GM21717 (cell line): ENCODE measurements at regions not wholly inside any gene's neighbourhood (a gene's known extent, or its start where the extent isn't known, plus 50 kb on each side); places are given as distances from the start of the nearest gene placed in this dataset.
"Not testable (repeated sequence)": the region's sequence is repeated elsewhere in the genome, so short reads cannot be mapped to it uniquely, and the experiment has no call there.

Experiments
- ATAC-seq: cut with Tn5 transposase; IDR thresholded peaks from one replicate; pipeline ENCODE4 v1.9.1; 2021; ENCODE audit warnings: mild to moderate bottlenecking, moderate library complexity; ENCODE audit not compliant: unreplicated experiment

DNA sequence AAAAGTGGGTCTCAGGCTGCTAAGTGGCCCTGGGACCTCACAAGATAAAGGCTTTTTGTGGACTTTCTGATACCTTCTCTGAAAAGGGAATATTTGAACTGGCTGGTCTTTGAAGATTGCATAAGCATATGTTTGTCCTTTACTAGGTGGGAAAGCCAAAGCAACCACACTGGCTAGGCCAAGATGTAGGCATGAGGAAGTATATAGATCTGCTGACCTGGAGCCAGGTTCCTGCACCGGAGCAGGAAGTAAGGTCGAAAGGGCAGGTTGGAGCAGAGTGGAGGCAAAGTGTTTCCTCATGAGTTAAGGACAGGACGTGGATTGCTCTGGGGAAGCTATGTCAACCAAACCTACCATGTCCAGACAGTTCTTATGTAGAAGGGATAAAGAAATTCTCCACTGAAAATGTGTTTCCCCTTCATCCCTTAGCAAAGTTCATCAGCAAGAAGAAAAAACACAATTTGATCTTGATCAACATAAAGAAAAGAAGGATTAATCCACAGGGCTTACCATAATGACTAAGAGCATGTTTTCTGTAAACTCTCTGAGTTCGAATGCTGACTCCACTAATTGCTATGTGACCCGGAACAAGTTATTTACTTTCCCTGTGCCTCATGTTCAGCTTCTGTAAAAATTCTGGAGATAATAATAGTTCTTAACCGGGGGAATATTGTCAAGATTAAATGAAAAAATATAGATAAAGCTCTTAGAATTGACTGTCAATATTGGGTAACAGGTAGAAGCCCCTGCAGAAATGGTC lies 156.1 kb upstream of the SRD5A2 start:
- no peak for ATAC-seq

DNA sequence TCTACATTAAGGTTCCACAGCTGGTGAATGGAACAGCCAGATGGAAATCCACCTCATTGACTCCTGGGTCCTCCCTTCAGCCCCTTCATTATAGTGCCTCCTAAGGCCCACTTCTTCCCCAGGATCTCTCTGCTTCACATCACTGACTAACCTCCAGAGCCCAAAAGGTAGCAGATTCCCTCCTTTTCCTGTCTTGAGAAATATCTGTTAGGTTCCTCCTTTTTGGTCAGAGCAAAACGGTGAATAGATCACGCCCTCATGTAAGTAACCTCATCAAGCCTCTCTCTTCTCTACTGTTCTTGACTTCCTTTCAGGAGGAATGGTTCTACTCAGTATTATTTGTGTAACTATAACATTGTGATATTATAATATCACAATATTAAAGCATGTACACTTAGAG lies 155.0 kb upstream of the SRD5A2 start:
- ATAC-seq: no peak

DNA sequence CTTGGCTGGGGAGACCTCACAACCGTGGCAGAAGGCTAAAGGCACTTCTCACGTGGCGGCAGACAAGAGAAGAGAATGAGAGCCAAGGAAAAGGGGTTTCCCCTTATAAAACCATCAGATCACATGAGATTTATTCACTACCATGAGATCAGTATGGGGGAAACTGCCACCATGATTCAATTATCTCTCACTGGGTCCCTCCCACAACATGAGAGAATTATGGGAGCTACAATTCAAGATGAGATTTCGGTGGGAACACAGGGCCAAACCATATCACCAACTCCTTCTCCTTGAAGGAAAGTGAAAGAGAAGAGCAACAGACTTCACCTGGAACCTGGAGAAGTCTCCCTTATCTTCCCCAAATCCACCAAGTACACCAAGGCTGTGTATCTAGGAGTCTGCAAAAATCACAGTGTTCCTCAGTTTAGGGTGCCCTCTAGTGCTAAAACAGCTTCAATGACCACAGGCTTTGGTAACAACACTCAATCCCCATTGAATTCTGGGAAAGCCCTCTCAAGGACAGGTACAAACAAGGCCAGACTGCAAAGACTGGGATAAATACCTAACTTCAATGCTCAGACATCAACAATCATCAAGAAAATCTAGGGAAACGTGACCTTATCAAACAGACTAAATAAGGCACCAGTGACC lies 148.8 kb upstream of the SRD5A2 start:
- no peak for ATAC-seq

DNA sequence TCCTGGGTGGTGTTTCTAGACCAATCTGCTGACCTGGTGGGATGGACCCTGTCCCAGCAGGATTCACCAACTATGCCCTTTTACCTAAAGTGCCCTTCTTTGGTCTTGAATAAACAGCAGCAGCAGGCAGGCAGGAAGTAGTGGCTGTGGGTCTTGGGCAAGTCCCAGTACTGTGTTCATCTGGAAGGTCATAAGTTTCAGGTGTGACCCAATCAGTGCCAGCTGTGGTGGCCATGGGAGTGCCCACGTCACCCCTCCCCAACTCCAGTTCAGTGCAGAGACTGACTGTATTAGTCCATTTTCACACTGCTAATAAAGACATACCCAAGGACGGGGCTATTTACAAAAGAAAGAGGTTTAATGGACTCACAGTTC lies 148.3 kb upstream of the SRD5A2 start:
- no peak for ATAC-seq

DNA sequence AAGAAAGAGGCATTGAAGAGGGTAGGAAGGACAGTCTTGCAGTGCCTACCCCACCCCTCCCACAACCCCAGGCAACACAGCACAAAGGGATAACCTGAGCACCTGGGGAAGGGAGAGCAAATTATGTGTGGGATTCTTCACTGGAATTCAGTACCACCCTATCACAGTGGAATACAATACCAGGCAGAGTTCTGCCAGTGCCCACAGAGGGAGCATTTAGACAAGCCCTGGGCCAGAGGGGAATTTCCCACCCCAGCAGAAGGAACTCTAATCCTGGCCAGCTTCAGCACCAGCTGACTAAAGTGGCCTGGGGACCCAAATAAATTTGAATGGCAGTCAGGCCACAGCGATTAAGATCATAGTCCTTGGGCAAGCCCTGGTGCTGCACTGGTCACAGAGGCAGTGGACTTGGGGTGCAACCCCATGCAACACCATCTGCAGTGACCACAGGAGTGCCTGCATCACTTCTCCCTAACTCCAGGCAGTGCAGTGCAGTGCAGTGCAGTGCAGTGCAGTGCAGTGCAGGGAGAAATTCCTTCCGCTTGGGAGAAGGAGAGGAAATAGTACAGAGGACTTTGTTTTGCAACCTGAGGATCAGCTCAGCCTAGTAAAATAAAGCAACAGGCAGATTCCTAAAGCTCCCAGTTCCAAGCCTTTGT lies 147.8 kb upstream of the SRD5A2 start:
- no peak for ATAC-seq

DNA sequence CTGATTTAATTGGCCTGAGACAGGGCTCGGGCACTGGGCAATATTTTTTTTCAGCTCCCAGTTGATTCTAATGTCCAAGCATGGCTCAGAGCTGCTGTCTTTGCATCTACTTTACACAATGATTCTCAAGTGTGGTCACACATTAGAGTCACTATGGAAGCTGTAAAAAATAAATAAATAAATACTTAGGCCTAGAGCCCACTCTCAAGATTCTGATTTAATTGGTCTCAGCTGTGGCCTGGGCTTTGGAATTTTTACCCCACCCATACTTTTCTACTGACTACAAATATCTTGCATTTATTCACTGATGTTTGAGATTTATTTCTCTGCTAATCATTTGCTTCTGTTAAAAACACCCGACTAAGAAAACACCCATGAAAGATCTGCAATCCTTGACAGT lies 145.7 kb upstream of the SRD5A2 start:
- ATAC-seq: no peak

DNA sequence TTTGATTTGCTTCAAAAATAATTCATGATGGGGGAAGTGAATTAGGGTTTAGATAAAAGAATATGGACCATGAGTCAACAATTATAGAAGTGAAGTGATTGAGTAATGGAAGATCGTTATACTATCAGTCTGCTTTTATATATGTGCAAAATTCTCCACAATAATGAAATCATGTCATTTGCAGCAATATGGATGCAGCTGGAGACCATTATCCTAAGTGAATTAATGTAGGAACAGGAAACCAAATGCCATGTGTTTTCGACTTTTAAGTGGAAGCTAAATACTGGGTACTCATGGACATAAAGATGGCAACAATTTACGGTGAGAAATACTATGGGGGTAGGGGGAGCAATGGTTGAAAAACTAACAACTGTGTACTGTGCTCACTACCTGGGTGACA lies 144.7 kb upstream of the SRD5A2 start:
- no peak for ATAC-seq

DNA sequence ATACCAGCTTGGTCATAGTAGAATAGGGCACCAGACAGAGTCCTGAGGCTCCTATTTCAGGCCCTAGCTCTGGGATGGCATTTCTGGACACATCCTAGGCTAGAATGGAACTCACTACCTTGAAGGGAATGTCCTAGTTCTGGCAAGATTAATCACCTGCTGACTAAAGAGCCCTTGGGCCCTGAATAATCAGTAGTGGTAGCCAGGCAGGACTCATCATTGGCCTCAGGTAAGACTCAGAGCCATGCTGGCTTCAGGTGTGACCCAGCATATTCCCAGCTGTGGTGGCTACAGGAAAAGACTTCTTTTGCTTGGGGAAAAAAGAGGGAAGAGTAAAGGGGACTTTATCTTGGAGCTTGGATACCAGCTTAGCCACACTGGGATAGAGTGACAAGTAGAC lies 131.0 kb upstream of the SRD5A2 start:
- ATAC-seq: no peak

DNA sequence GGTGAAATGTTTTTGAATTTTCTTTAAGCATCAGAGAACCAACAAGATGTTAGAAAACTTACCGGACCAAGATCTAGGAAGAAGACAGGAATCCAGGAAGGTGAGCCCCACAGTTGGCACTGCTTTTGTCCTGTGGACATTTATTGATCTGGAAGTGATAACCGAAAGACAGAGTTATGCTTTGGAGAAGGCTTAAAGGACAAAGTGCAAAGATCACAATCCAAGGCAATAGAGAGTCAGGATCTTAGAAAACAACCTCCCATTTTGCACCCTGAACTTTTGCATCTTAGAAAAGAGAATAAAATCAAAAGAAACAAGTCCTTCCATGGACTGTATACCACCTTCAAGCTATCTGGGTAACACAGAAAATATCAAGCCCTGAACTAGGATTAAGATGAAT lies 129.4 kb upstream of the SRD5A2 start:
- ATAC-seq: no peak

DNA sequence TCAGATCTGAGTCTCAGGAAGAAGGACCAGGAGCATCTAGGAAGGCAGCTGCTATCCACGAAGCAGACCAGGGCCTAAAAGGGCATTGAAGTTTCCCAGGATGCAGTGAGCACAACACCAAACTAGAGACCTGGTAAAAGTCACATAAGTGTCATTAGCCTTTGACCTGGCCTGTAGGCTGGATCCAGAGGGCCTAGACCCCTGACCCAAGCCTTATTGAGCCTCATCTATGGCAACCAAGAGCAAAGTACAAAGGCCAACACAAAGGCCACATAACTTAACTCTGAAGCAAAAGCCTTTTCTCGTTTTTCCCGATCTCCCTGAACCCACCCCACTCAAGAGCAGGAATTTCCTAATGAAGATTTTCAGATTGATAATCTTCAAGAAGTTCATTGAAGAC lies 127.3 kb upstream of the SRD5A2 start:
- ATAC-seq: no peak

DNA sequence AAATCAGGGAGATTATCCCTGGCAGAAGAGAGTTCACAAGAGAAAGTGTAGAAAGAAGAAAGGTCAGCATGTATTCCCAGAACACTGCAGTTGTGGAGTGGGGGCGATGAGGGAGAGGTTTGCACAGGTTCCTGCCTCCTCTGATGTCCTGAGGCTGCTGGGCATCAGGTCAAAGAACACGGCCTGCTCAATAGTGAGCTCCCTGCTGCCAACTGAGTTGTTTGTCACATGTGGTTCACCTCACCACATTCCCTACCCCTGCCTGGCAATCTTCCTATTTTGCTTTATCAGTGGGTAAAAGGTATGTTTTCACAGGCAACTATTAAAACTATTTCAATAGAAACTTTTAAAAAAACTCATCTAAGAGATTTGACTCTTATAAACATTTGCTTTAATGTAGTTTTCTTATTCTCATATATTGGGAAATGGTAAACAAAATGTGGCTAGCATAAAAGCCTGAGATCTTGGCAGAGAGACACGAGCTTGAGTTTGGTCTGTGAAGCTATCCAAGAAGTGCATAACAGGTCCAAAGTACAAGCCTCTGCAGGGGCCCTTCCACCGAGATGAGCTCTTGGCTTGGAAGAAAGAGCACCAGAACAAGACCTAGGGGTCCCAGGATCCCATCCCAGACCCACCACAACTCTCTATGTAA lies 123.9 kb upstream of the SRD5A2 start:
- ATAC-seq: no peak

DNA sequence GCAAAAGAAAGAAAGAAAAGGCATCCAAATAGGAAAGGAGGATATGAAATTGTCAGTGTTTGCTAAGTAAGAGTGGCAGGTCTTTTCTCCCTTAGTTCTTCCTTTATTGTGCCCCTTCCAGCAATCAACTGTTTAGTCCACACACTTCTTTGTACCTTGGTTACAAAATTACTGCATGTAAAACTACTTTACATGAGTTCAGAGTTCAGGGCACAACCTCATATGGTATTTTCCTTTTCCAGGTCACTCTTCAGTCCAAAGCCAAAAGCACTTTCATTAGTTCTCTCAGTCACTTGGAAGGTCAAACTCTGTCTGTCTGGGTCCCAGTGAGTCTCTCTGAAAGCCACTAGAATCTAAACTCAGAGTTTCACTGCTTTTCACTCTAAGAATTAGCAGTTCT lies 122.5 kb upstream of the SRD5A2 start:
- ATAC-seq: no peak

DNA sequence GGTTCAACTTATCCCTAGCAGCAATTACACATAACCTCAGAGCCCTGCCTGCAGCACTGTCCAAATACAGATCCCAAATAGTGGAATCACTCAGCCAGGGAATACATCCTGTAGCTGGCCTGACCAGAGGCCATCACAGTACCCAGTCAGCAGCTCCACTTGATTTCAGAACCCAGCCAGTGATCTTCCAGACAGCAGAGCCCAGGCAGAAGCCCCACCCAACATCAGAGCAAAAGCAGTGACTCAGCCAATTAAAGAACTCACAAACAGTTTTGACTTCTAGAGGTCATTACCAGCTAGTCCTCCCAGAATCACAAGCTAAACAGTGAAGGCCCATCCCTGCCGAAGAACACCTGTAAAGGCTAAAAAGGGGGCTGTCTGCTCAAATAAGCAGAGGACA lies 118.0 kb upstream of the SRD5A2 start:
- no peak for ATAC-seq

DNA sequence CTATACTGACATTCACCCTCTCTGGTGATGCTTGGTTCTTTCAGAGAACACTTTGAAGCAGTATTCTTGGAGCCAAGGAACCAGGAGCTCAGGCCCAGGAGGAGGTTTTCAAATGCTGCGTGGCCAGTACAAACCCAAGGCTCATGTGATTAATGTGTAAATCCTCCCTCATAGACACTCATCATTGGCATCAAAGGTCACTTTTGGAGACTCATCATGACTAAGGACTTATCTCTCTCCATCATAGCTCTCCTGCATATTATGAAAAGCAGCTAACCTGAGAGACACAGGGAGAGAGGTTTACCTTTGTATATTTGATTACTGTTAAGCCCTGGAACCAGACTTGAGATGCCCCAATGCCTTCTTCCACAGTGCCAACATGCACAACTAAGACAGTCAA lies 115.3 kb upstream of the SRD5A2 start:
- ATAC-seq: no peak

DNA sequence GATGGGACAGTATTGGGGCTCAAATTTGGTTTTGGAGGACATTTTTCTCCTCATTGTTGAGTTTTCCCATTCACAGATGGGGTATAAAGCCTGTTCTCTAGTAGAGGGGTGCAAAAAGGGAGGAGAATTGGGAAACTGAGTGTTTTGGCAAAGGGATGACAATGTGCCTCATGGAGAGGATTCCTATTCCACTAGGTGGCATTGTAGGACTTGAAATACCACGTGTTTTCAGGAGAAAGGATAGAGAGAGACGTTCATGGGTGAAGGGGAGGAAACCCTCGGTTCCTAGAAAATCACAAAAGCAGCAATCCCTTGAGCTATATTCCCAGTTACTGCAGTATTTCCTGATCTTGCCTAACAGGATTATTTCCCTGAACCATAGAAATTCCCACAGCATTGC lies 113.7 kb upstream of the SRD5A2 start:
- no peak for ATAC-seq

DNA sequence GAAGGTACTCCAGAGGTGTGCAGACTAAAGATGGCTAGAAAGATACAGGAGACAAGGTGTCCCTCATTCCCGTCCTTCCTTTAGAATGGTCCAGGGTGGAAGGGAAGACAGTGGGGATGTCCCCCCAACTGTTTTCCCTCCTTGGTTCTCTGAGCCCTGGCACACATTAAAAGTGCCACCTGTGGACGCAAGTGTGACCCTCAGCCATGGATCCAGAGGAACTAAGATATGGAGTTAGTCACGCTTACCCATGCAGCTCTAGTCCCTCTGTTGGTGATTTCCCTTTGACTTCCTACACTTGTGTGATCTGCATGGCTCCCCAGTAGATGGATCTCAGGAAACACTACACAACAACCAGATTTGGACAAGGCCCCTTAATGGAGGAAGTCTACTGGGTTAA lies 113.1 kb upstream of the SRD5A2 start:
- ATAC-seq: no peak

DNA sequence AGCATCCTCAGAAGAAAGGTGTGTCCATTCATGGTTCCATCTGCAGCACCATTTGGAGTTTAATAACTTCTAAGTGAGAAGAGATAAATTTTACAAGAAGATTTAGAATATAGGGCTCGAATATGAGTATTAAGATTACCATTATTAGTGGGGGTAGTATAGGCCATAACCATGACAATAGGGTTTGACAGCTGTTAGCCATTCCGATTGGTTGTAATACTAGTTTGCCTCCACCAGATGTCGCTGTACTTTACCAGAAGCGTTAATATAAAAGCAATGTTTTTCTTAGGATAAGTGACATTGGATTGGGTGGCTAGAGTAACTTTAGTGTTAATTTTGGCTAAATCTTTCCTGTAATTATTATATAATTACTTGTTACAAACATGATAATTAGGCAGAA lies 107.5 kb upstream of the SRD5A2 start:
- ATAC-seq: no peak

DNA sequence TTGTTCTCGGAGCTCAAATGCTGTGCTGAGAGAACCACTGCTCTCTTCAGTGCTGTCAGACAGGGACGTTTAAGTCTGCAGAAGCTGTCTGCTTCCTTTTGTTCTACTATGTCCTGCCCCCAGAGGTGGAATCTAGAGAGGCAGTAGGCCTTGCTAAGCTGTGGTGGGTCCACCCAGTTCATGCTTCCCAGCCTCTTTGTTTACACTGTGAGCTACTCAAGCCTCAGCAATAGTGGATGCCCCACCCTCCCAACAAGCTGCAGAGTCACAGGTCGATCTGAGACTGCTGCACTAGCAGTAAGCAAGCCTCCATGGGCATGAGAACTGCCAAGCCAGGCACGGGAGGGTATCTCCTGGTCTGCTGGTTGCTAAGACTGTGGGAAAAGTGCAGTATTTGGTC lies 102.8 kb upstream of the SRD5A2 start:
- not testable (repeated sequence) for ATAC-seq

DNA sequence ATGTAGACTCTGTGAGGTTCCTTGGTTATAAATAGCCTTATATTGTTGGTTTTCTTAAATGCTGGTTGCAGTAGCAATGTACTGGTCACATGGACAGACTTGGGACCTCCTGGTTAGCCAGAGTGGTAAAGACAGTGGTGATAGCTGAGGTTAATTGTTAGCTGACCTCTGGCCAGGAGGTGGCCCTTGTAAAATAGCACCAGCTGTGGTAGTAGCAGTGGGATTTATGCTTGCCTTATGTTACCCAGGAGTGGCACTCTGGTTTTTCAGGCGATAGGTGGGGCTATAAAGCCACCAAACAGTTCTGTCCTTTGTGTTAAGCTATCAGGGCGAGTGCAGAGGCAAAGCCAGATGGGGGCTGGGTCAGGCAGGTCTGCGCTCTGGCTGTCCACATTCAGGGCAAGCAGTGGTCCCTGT lies 94.8 kb upstream of the SRD5A2 start:
- ATAC-seq: no peak

DNA sequence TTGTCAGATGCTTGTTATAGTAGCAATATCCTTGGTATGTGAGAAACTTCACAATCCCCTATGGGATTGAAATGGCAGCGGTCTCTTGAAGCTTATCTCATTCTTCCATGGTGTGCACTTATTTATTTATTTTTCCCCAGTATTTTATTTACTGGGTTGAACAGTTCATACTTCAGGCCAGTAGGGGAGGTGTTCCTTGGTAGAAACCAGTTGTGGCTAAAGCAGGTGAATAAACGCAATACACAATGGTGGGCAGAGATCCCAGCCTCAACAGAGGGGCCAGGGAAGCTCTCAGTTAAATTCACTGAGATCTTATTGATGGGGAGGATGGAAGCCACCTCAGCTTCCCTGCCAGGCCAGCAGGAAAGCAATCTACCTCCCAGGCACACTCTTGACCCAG lies 93.7 kb upstream of the SRD5A2 start:
- ATAC-seq: no peak

DNA sequence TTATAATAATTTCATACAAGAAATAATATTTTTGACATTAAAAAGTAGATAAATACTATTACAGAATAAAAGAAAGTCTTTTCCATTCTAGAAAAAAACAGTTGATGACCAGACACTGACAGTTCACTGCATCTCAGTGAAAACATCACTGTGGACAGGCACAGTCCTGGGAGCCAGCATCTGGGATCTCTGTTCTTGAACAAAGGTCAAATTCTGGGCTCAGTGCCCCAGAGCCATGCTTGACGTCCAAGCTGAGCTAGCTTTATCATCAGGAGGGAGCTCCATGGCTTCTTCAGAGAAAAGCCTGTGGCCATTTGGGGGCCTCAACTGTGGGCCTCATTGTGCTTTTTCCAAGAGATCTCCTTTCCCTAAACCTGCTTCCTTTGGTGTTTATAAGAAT lies 86.1 kb upstream of the SRD5A2 start:
- no peak for ATAC-seq
